ENCODE measurements at regions not wholly inside any gene's neighbourhood (a gene's known extent, or its start where the extent isn't known, plus 50 kb on each side); places are given as distances from the start of the nearest gene placed in this dataset.

- no peak overlapping the region for H2BK20ac ChIP-seq (ENCODE audit: low read length)
- no peaks in the 10 kb centered on the region for H3K79me2 ChIP-seq (ENCODE audit: control insufficient read depth in 1 of 2, insufficient read depth in 2 of 2, low read length in 2 of 2)
- no peaks in the 10 kb centered on the region for H3K36me3 ChIP-seq (ENCODE audit: control insufficient read depth in 2 of 4, insufficient read depth in 4 of 4, low read length in 3 of 4)
- no peak overlapping the region for H2BK5ac ChIP-seq (ENCODE audit: low read depth, low read length)
- H3K79me1 ChIP-seq (ENCODE audit: low read depth, low read length): no peaks in the 10 kb centered on the region
- no peaks in the 10 kb centered on the region for H3K4me1 ChIP-seq (replicated peaks in 1 of 4; ENCODE audit: control insufficient read depth in 3 of 4, insufficient read depth in 4 of 4, low read length in 3 of 4)
- H2AK5ac ChIP-seq (ENCODE audit: low read depth, low read length): no peak overlapping the region
- H3K56ac ChIP-seq (replicated peaks; ENCODE audit: insufficient read length, low read depth, low read length): no peak overlapping the region
- H3K27ac ChIP-seq (ENCODE audit: low read depth, low read length): no peak overlapping the region
- H3K27me3 ChIP-seq (replicated peaks in 1 of 4; ENCODE audit: control insufficient read depth in 3 of 4, extremely low read depth in 1 of 4, insufficient read depth in 3 of 4, low read length in 3 of 4): no peaks in the 10 kb centered on the region
- no peaks in the 10 kb centered on the region for H4K20me1 ChIP-seq (replicated peaks in 1 of 2; ENCODE audit: control insufficient read depth in 1 of 2, insufficient read depth in 2 of 2, low read length in 2 of 2)
- H3K9me3 ChIP-seq (ENCODE audit: insufficient read depth in 2 of 2, low read depth in 1 of 2, low read length in 1 of 2): peaks cover 0 to 5% of the 10 kb centered on the region in 2 experiments; a peak in 1 of 4 replicates
- no peak for FAIRE-seq
- H3K4me2 ChIP-seq (ENCODE audit: insufficient read depth in 1 of 2, low read depth in 2 of 2, low read length in 2 of 2): no peak overlapping the region
- H3K4me3 ChIP-seq (ENCODE audit: extremely low read depth in 1 of 4, insufficient read depth in 2 of 4, low read depth in 3 of 4, low read length in 4 of 4): no peak overlapping the region
- no peak overlapping the region for H3K9ac ChIP-seq (replicated peaks in 1 of 4; ENCODE audit: extremely low read depth in 1 of 4, low read depth in 3 of 4, low read length in 3 of 4)
- DNase-seq (ENCODE audit: low read depth in 1 of 2, low spot score in 2 of 2): no peak
- CTCF ChIA-PET (ENCODE audit: partially characterized antibody): interaction anchor here (0.6 kb wide), 1 partner anchor 13 kb away, joined by 3 read pairs; no protein-coding TSS in a partner anchor
- no peak overlapping the region for H2BK120ac ChIP-seq (replicated peaks; ENCODE audit: low read depth, low read length)
- no peak overlapping the region for H2BK12ac ChIP-seq (ENCODE audit: low read depth, low read length)
- POLR2A ChIA-PET (ENCODE audit: partially characterized antibody): no interaction called here
- H4K8ac ChIP-seq (ENCODE audit: extremely low read depth, insufficient read depth, low read length): no peak overlapping the region
- H2BK15ac ChIP-seq (ENCODE audit: low read length): no peak overlapping the region
- no peak overlapping the region for H4K91ac ChIP-seq (replicated peaks; ENCODE audit: insufficient read length, low read length)
- no peak overlapping the region for H3K4ac ChIP-seq (replicated peaks; ENCODE audit: insufficient read length, low read depth, low read length)
- H3K23ac ChIP-seq (ENCODE audit: insufficient read length): no peak overlapping the region
- no peak overlapping the region for H4K5ac ChIP-seq (ENCODE audit: insufficient read length, low read depth, low read length)
- H3K18ac ChIP-seq (ENCODE audit: extremely low read depth, low read length): no peak overlapping the region
- H3K14ac ChIP-seq (ENCODE audit: insufficient read length): no peak overlapping the region
- H2AFZ ChIP-seq (ENCODE audit: low read length): no peak overlapping the region
- H3K23me2 ChIP-seq (ENCODE audit: low read depth, low read length): peaks cover 1% of the 10 kb centered on the region; the same call in 1 of the 2 replicates
- WGBS, 2 experiments (ENCODE audit: extremely low coverage in 1 of 2, insufficient coverage in 1 of 2, insufficient read length in 1 of 2, insufficient replicate concordance in 2 of 2, low coverage in 1 of 2, low lambda C conversion rate in 2 of 2, missing lambda C conversion rate in 1 of 2): 100% methylated on average over 1 of the region's 1 CpG; no CpG with 5 or more reads in 1 of the 2 experiments
- no peak for TF ChIP-seq SP2 (IDR thresholded peaks at IDR 0.05; ENCODE audit: low read length)
- TF ChIP-seq TBP (IDR thresholded peaks at IDR 0.05; ENCODE audit: low read depth, low read length): no peak
- TF ChIP-seq CTBP2 (IDR thresholded peaks at IDR 0.05; ENCODE audit: borderline replicate concordance, insufficient read depth, insufficient read length, low read length): no peak
- TF ChIP-seq GTF2F1 (IDR thresholded peaks at IDR 0.05; ENCODE audit: borderline replicate concordance, low read depth, low read length): no peak
- TF ChIP-seq HDAC2 (IDR thresholded peaks at IDR 0.05; ENCODE audit: borderline replicate concordance in 1 of 2, low read depth in 2 of 2, low read length in 2 of 2): no peak
- TF ChIP-seq POU5F1 (IDR thresholded peaks at IDR 0.05; ENCODE audit: low read depth, low read length): no peak
- TF ChIP-seq BCL11A (IDR thresholded peaks at IDR 0.05; ENCODE audit: low read depth in 2 of 2, low read length in 2 of 2): no peak
Observed at GRCh38 chr3:30130391-30130790, 476.0 kb upstream of the TGFBR2 start.
